HG02970 (cell line): ENCODE measurements at regions not wholly inside any gene's neighbourhood (a gene's known extent, or its start where the extent isn't known, plus 50 kb on each side); places are given as distances from the start of the nearest gene placed in this dataset.
"Not testable (repeated sequence)": the region's sequence is repeated elsewhere in the genome, so short reads cannot be mapped to it uniquely, and the experiment has no call there.

Experiments used
- ATAC-seq: cut with Tn5 transposase; IDR thresholded peaks from one replicate; pipeline ENCODE4 v1.9.1; 2021; ENCODE audit warnings: mild to moderate bottlenecking, moderate library complexity, moderate number of reproducible peaks; ENCODE audit not compliant: unreplicated experiment, low FRiP score

GRCh38 chr2:89831641-89832498 lies 1140.4 kb downstream of the RPIA start:
- no peak for ATAC-seq

- ATAC-seq, result peak; percentile 56
These were observed 1141.8 kb downstream of the RPIA start for GRCh38 chr2:89833116-89833779.

DNA sequence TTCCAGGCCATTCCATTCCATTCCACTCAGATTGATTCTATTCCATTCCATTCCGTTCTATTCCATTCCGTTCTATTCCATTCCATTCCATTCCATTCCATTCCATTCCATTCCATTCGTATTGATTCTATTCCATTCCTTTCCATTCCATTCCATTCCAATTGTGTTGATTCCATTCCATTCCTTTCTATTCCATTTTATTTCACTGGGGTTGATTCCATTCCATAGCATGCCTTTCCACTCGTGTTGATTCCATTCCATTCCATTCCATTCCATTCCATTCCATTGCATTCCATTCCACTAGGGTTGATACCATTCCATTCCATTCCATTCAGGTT lies 1142.3 kb downstream of the RPIA start:
- ATAC-seq, result no peak

GRCh38 chr2:89834306-89834705 lies 1142.8 kb downstream of the RPIA start:
- ATAC-seq, result no peak

- peak; percentile 40 for ATAC-seq
These were observed 1144.9 kb downstream of the RPIA start for GRCh38 chr2:89836326-89836725.

DNA sequence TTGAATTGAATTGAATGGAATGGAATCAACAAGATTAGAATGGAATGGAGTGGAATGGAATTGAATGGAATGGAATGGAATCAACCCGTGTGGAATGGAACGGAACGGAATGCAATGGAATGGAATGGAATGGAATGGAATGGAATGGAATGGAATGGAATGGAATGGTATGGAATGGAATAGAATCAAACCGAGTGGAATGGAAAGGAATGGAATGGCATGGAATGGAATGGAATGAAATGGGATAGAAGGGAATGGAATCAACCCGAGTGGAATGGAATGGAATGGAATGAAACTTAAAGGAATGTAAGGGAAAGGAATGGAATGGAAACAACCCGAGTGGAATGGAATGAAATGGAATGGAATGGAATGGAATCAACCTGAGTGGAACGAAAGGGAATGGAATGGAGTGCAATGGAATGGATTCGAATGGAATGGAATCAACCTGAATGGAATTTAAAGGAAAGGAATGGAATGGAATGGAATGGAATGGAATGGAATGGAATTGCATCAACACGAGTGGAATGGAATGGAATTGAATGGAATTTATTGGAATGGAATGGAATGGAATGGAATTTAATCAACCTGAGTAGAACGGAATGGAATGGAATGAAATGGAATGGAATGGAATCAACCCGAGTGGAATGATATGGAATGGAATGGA lies 1146.6 kb downstream of the RPIA start:
- no peak for ATAC-seq

DNA sequence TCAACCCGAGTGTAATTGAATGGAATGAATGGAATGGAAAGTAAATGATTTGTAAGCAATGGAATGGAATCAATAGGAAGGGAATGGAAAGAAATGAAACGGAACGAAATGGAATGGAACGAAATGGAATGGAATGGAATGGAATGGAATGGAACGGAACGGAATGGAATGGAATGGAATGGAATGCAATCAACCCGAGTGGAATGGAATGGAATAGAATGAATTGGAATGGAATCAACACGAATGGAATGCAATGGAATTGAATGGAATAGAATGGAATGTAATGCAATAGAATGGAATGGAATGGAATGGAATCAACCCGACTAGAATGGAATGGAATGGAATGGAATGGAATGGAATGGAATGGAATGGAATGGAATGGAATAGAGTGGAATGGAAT lies 1148.7 kb downstream of the RPIA start:
- not testable (repeated sequence) for ATAC-seq

DNA sequence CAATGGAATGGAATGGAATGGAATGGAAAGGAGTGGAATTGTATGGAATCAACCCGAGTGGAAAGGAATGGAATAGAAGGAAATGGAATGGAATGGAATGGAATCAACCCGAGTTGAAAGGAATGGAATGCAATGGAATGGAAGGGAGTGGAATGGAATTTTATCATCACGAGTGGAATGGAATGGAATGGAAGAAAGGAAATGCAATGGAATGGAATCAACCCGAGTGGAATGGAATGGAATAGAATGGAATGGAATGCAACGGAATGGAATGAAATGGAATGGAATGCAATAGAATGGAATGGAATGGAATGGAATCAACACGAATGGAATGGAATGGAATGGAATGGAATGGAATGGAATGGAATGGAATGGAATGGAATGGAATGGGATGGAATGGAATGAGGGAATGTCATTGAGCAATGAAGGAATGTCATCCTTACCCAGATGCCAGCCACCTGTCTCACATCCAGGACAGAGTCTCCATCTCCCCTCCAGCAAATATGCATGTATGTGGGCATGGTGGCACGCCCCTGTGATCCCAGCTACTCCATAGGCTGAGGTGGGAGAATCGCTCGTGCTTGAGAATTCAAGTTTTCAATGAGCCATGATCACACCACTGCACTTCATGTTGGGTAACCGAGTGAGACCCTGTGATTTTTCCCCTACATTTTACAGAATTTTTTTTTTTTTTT lies 1149.5 kb downstream of the RPIA start:
- ATAC-seq, result peak; percentile 39

DNA sequence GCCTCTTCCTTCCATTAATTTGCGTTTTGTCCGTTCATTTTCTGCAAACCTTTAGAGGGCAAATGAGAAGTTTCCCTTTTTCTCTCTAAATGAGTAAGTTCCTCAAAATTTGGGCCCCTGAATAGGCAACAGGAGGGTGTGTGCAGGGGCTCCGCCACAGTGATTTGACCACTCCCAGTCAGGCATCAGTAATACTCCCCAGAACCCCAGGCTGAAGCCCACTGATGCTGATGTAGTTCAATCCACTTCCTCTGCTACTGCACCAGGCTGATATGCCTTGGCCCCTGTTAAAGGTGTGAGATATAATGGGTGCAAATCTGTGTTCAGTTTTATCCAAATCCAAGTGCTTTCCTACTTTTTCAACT lies 1150.0 kb downstream of the RPIA start:
- ATAC-seq, result no peak

- ATAC-seq, result no peak
These were observed 1150.9 kb downstream of the RPIA start for GRCh38 chr2:89842180-89842908.

DNA sequence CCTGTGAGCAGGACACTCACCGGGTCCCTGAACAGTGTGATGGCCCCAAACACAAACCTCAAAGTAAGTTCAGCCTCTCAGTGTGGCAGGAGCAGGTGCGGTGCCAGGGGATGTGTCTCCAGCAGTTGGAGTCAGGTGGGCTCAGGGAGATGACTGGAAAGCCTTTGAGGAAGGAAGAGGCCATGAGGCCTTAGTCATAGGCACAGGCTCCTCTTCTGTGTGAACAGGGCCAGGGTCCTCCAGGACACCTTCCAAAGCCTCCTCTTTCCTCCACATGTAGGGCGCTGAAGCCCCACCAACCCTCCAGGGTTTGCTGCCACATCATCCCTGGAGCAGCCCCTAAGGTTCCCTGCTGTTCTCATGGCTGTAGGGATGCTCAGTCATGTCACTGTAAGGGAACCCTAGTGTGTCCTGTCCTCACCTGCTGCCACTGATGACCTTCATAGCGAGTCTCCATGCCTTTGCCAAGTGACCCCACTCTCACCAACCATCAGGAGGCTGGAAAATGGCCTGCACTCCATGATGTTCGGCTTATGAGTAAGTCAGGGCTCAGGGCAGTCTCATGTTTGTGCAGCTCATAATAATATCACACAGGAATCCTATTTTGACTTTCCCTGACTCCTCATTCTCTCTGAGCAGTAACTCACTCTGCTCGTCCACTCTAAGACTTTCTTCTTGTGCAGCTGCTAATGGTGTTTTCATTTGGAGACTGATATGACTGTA lies 1152.9 kb downstream of the RPIA start:
- ATAC-seq, result no peak

DNA sequence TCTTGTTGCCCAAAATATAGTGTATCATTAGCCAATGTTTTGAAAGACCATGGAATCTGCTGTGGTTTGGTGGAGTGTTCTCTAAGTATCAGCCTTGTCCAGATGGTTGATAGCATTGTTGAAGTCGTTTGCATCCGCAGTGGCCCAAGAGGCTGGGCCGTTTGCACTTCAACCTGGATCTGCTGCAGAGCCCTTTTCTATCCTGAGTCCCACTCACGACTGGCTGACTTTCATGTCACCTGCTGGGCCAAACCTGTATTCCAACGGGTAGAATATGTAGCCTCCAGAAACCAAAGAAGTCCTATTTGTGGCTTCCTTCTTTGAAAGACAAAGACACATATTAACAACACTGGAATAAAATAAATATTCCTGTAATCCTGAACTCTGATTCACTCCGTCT lies 1154.1 kb downstream of the RPIA start:
- no peak for ATAC-seq

DNA sequence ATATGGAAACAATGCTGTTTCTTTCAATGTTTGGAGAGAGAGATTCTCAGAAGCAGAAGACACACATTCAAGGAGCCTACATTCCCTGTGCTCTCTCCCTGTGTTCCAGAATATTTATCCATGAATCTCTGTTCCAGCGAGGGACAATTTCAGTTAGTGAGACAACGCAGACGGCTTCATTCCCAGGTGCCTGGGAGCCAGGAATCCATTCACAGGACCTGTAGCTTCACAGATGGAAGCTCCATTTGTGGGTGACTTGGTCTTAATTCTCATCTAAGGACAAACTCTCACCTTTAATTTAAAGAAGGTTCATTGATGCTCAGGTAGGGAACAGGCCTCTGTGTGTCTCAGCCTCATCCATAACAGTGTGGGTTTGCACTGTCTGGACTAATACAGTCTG lies 1156.6 kb downstream of the RPIA start:
- no peak for ATAC-seq

DNA sequence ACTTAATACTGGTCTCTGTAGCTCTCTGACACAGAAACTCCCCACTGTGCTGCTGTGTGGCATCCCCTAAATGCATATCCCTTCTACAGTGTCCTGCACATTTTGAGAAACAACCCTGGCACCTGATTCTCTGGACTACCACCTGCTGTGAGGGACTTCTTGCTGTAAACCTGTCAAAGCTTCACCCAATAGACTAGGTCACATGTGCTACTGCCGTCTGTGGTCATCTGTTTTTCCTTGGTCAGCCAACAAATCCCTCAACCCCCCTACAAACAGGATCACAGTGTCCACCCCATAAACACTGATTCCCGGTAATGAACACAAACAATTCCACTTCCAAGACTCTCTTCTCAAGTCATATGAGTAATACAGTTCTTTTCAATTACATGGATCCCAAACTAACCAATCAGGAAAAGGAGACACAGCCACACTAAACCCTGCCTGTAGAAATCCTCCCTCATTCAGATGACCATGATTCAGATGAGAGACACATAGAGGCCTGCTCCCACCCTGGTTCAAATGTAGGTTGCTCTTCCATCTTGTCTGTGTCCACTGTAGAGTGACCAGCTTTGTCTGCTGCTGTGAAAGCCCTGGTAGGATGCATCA lies 1157.4 kb downstream of the RPIA start:
- ATAC-seq, result no peak

- ATAC-seq, result no peak
These were observed 1158.3 kb downstream of the RPIA start for GRCh38 chr2:89849731-89850130.

DNA sequence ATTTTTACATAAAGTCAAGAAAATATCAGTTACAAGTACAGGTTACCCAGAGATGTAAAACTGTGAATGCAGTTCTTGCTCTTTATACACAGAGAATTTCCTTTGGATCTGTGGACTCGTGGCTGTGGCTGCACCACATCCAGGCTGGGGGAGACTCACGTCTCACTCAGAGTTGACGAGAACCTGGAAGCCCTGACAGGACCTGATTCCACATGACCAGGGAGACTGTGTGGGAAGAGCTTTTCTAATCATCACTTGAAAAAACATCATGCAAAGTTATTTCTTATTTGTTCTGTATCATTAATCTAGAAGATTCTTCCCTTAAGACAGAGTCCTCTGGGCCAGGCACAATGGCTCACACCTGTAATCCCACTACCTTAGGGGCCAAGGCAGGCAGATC lies 1159.0 kb downstream of the RPIA start:
- no peak for ATAC-seq

DNA sequence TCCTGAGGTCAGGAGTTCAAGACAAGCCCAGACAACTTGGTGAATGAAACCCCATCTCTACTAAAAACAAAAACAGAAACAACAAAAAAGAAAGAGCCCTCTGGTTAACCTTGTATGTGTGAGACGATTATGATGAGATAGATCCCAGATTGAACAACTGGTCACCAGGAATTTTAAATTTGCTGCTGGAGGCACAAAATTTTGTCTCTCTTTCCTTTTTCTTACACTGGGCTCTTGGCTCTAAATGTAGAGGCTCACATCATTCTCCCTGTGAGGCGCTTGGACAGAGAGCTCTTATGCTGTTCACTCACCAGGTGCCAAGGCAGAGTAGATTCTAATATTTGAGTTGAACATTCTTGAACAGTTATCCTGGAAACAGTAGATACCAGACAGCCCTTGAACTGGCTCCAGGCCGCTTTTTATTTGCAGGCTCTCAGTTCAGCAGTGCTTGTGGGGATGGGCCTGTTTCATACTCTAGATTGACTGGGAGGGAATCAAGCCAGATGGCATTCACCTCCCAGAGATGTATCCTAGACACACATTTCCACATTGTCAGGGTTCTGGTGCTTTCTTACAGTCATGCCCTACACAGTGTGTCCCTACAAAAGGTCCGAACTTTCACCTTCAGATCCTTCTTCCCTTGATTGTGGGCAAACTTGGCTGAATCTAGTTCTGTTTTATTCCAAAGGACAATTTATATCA lies 1159.6 kb downstream of the RPIA start:
- no peak for ATAC-seq

GRCh38 chr2:89851583-89851905 lies 1160.1 kb downstream of the RPIA start:
- no peak for ATAC-seq

- ATAC-seq, result not testable (repeated sequence)
These were observed 1162.0 kb downstream of the RPIA start for GRCh38 chr2:89853427-89853826.
